HG03354 (cell line): ENCODE measurements at regions not wholly inside any gene's neighbourhood (a gene's known extent, or its start where the extent isn't known, plus 50 kb on each side); places are given as distances from the start of the nearest gene placed in this dataset.

ENCODE experiments used
- ATAC-seq: cut with Tn5 transposase; IDR thresholded peaks from one replicate; pipeline ENCODE4 v1.9.1; 2021; ENCODE audit warnings: mild to moderate bottlenecking; ENCODE audit not compliant: unreplicated experiment, poor library complexity, severe bottlenecking

- ATAC-seq, result no peak
These were observed 300.0 kb downstream of the BARHL2 start for GRCh38 chr1:90417126-90417525.

GRCh38 chr1:90414201-90414600, 302.9 kb downstream of the BARHL2 start:
- ATAC-seq, result no peak

DNA sequence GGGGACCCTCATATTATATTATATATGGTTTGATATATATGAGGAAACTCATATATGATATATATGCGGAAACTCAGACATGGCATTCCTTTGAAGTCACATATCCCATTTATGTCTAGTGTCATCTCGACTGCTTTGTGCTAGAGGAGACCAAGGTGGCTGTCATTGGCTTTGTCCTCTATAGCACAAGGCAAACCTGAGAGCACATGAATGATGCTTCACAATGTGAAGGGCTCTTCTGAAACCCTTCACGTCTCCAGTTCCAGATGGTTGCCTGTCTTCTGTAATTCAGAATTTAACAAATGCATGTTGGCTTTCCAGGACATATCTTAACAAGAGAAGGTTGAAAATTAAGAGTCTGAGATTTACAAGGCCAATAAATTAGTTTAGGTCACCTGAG, 303.6 kb downstream of the BARHL2 start:
- ATAC-seq, result no peak

DNA sequence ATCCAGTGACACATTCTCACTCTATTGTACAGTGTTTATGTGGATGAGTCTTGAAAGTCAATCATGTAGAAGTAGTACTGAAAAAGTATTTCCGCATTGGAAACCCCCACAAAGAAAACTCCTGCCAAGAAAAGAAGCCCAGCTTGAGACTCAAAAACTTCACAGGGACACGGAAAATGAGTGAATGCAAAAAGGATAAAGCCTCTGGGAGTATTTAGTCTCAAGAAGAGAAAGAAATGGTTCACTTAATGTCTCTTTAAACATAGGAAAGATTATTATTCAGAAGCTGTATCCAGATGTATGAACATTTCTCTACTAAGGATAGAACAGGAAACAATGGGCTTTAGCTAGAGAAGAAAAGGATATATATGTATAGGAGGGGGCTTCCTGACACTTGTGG, 304.5 kb downstream of the BARHL2 start:
- no peak for ATAC-seq

- no peak for ATAC-seq
These were observed 305.9 kb downstream of the BARHL2 start for GRCh38 chr1:90411185-90411584.

- no peak for ATAC-seq
These were observed 309.4 kb downstream of the BARHL2 start for GRCh38 chr1:90407737-90408136.

DNA sequence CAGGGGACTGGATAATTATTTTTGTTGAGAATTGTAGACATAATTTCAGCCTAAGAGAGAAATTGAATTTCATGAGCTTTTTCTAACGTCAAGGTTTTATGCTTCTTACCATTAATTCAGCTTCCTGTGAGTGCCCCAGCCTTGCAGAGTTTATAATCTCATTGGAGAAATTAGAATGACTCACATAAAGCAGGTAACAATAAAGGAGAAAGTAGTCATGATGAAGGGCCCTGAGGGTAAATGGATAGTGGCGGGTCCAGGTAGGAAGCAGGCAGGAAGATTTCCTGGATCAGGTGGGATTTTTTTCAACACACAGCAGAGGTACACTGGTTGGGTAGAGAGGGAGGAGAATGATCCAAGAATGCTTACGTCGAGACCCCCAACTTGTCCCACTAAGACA, 311.4 kb downstream of the BARHL2 start:
- ATAC-seq, result no peak

- no peak for ATAC-seq
These were observed 313.9 kb downstream of the BARHL2 start for GRCh38 chr1:90402893-90403849.

- no peak for ATAC-seq
These were observed 317.0 kb downstream of the BARHL2 start for GRCh38 chr1:90400131-90400530.

- no peak for ATAC-seq
These were observed 320.2 kb downstream of the BARHL2 start for GRCh38 chr1:90396917-90397316.

DNA sequence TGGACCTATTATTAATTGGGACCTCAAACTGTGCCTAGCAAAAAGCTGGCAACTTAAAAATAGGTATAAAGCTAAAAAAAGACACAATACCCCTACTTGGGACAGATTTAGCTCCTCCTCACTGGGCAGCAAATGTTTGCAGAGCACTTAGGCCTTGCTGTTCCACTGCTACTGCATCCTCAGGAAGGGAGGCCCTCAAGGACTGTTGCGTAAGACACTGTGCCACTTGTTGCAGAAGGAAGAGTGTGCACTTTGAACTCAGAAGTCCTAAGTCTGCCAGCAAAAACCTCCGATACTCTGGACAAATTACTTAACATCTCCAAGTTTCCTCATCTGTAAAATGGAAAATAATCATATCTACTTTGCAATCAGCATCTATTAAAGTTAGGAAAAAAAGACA, 322.9 kb downstream of the BARHL2 start:
- ATAC-seq, result no peak

DNA sequence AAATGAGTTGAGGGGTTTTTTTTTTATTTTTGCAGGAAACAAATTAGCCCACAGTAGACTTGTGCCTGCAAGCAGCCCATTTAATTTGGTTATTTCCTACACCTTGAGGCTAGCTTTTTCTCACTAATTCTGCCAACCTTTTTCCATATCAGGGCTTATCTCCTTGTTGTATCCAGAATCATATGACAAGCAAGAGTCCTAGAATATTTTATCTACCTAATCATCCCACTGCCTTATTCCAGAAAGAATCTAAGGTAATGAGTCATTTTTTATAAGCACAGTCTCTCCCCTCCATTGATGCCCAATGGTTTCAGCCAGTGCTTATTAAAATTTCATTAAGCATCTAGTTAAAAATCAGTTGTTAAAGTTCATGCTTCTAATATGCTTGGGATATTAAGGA, 324.1 kb downstream of the BARHL2 start:
- no peak for ATAC-seq

- no peak for ATAC-seq
These were observed 326.0 kb downstream of the BARHL2 start for GRCh38 chr1:90391126-90391525.

- no peak for ATAC-seq
These were observed 329.3 kb downstream of the BARHL2 start for GRCh38 chr1:90387805-90388204.

- no peak for ATAC-seq
These were observed 330.0 kb downstream of the BARHL2 start for GRCh38 chr1:90386899-90387720.

- ATAC-seq, result no peak
These were observed 332.9 kb downstream of the BARHL2 start for GRCh38 chr1:90384193-90384592.

DNA sequence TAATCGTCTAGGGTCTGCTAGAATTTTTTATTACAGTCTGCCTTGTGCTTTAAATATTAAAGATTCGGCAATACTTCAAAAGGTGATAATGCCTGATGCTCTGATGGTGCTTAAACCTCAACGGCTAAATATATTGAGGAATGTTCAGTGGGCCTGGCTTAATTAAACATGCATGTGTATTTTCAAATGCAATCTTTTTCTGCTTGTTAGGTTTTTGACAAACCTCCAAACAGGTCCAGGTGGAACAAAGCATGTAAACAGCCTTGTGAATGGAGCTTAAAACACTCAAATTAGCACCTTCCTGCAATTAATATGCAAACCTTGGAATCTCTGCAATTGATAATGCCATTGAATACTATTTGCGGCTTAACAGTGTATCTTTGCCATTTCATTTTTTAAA, 334.9 kb downstream of the BARHL2 start:
- no peak for ATAC-seq

DNA sequence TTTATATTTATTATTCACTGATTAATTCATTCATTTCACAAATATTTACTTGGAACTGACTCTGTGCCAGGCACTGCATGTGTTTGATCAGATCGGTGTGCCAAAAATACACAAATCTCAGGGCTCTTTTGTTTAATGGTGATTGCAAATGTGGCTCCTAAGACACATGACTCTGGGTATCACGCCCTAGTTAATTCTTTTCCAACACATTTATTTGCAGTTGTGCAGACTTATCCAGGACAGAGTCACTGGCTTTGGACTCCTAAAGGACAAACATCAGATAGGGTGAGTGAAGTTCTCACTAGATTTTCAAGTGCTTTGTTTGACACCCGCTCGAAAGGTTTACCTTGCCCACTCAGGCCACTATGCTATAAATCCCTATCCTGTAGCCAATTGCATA, 335.5 kb downstream of the BARHL2 start:
- ATAC-seq, result no peak

GRCh38 chr1:90371448-90371813, 345.7 kb downstream of the BARHL2 start:
- no peak for ATAC-seq

DNA sequence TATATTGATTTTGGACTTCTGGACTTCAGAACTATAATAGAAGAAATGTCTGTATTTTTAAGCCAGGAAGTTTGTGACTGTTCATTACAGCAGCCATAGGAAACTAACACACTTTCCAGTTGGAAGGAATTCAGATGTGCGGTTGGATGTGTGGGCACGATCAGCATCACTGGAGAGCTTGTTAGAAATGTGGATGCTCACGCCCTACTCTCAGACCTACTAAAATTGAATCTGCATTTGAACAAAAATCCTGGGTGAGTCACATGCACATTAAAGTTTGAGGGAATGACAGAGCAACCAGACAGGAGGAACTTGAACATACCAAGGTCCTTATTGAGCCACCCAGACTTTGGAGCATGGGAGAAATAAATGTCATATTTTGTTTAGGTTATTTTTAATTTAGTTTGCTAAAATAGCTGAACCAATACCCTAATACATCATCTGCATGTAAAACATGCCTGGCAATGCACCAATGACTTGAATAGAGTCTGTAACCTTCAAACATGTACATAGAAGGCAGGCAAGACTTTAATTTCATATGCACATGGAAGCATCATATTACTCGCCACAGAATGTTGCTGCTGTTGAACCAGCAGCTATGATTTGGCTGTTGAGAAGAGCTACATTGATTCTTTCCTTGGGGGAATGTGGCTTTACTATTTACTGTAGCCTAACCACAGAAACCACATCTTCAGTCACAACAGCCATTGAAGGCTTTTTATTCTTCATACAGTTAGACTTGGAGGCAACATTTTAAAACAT, 346.2 kb downstream of the BARHL2 start:
- no peak for ATAC-seq
